NAMALWA (cell line): ENCODE measurements at regions not wholly inside any gene's neighbourhood (a gene's known extent, or its start where the extent isn't known, plus 50 kb on each side); places are given as distances from the start of the nearest gene placed in this dataset.
A peak's percentile ranks its signal among the peaks of the same experiment; 100 is the strongest.

Source experiments
- DNase-seq: peaks from one replicate; pipeline ENCODE4 v3.0.0-alpha.2; 2015; ENCODE audit warnings: low spot score

DNA sequence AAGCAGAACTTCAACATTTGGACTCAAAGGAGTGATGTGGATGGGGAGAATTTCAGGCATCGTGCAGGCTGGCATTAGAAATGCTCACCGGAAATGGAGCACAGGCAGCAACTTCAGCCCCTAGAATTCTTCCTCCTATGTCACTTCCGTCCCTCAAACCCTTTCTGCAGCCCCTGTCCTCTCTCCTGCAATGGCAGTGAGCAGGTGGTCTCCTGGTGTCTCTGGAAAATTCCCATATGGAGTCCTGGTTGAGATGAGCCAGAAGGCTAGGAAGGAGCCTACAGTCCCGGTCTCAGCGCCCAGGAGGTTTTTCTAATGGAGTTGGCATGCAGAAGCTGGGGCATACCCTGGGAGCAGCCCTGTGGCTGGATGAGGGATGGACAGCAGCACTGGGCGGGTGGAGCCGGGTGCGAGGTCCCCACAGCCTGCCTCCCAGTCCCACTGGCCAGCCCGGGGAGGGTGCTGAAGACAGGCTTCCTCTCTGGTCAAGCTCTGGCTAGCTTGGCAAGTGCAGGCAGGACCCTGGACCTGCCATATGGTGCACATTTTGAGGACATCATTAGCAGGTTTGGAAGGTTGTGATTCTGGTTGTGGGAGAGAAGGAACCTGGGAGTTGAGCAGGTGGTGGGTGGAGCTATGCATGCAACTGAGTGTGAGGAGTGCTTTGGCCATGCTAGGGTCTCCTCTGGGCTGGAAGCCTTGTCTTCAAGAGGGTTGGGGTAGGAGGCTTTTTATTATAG is 59.8 kb upstream of the B3GAT1 start:
- DNase-seq = no peak

DNA sequence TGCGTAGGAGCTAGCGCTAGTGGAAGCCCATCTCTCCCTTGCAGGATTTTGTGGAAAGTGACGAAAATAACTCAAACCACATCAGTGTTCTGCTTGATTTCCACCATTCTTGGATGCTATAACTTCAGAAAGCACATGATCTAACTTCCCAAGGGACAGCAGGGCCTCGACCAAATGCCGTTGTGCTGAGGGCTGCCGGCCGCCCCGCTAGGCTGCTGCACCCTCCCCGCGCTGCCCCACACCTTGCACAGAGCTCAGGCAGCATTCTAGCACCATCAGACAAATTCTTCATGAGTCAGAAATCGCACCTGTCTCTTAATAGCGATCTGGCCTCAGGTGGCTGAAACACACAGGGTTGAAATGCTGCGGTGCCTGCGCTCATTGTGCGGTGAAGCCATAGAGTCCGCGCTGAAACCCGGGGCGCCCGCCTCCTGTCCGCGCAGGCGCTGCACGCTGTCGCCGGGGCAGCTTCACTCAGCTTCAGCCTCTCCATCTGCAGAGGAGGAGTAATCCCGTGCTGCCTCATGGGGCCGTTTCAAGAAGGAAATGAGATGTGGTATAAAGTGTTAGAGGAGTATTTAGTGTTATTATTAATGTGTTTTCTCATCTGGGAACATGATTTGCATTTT is 59.2 kb upstream of the B3GAT1 start:
- DNase-seq = no peak

GRCh38 chr11:134470238-134470637 is 58.2 kb upstream of the B3GAT1 start:
- DNase-seq = no peak

GRCh38 chr11:134469627-134470026 is 57.6 kb upstream of the B3GAT1 start:
- DNase-seq = peak; percentile 57

DNA sequence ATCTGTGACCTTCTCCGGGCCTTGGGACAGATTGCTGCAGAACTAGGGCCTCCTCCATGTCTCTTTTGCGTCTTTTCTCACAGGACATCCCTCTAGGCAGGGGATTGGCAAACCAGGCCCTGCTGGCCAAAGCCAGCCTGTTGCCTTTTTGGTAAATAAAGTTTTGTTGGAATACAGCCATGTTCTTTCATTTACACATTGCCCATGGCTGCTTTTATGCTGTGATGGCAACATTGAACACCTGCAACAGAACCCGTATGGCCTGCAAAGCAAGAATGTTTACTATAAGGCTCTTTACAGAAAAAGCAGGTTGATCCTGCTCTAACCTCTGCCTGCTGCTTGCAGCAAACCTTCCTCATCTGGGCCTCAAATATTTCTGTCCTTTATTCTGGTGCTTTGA is 56.8 kb upstream of the B3GAT1 start:
- DNase-seq = no peak

DNA sequence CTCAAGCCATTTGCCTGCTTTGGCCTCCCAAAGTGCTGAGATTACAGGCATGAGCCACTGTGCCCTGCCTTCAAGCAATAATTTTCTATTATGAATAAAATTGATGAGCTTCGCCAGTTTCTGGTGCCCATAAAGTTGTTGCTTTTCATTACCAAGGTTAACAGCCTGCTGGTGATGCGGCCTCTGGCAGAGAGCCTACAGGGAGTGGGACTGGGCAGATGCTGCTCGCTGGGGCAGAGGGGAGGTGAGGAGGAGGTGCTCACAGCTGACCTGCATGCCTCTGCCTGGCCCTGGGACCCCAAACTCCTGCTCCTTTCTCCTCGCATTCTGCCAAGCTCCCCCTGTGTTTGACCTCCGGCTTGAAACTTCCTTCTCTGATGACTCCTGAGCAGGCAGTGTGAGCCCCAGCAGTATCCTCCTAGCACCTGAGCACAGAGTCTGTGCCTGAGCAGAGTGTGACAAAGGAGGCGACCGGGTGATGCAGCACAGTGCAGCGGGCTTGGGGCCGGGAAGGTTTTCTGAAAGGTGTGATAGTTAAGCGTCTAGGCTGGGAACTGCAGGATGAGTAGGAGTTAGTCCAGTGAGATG is 56.1 kb upstream of the B3GAT1 start:
- DNase-seq = no peak

- no peak for DNase-seq
Measured at GRCh38 chr11:134466610-134467567, 54.8 kb upstream of the B3GAT1 start.

DNA sequence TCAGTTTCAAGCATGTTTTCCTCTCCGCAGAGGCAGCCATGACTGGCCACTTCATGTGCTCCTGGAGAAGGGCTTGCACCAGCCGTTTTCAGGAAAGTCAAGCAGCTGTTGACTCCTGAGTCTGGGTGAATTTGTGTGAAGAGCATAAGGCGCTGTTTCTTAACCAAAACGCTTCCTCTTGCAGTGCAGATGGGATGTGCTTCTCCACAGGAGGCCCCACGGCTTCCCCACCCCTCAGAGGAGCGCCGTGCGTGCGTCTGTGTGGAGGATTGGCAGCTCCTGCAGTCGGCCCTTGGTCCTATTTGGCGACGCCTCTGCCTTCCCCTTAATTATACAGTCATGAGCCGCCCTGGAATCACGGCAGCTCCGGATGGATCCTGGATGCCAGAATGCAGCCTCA is 54.1 kb upstream of the B3GAT1 start:
- DNase-seq = no peak

DNA sequence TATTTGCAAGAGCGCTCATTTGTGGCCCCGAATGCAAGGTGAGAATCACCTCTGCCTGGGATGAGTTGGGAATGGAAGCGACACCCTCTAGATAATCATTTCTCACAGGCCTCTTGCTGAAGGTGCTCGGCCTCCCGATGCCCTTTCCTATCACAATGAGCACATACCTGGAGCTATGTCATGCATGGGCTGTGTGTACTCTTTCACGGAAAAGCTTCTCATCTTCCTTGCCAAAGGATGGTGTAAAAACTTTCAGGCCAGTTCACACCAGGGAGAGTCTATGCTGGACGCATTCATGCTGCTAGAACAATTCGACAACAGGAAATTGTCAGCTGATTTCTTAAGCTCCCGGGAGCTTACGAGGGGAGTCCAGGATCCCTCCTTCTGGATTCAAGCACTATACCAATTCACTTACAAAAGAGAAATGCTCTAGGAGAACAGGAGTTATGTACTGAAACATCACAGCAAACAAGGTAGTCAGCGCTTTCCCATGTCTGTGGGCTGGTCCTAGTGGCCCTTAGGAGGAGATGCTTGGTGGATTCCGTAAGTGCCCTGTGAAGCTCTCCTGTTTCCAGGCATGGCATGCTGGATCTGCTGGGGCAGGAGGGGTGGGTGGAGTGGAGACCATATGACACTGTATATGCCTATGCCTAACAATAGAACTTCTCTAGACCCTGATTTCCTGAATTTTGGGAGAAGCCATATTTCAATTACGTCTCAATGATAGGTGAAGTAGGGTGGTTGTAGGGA is 53.1 kb upstream of the B3GAT1 start:
- no peak for DNase-seq

- DNase-seq = no peak
Measured at GRCh38 chr11:134464196-134464595, 52.2 kb upstream of the B3GAT1 start.

GRCh38 chr11:134463716-134464115 is 51.7 kb upstream of the B3GAT1 start:
- no peak for DNase-seq
